ENCODE measurements at regions not wholly inside any gene's neighbourhood (a gene's known extent, or its start where the extent isn't known, plus 50 kb on each side); places are given as distances from the start of the nearest gene placed in this dataset.

DNA sequence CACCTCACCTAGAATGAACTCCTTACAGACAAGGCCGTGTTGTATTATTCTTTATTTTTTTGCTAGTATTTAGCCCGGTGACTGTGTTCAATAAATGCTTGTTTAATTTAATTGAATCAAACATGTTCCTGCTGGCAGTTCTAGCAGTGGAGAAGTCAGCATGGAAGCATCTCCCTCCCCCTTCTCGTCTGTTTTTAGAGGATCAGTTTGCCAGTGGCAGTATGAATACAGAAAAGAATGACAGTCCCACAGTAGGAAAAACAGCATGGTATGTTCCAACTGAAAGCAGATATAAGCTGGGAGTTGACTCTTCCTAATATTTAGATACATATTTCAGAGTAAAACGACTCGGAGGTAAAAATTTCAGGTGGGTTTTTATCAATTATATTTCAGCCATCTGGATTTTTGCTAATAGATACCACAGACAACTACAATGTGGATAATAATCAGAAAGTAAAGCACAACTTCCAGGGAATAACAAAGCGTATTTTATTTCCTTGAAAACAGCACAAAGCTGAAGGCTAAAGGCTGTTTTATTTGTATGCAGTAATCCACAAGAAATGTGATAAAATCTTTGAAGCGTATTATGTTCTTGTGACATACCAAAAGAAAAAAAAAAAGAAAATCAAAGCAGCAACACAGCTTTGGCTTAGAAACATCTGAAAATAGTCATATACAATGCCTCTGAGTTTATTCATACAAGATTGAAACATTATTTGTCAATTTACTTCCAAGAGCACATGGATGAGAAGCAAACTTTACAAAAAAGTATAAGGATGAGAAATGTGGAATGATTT lies 244.5 kb upstream of the KCNMB2 start:
- DNase-seq (ENCODE audit: low read depth in 2 of 2) = no peak

DNA sequence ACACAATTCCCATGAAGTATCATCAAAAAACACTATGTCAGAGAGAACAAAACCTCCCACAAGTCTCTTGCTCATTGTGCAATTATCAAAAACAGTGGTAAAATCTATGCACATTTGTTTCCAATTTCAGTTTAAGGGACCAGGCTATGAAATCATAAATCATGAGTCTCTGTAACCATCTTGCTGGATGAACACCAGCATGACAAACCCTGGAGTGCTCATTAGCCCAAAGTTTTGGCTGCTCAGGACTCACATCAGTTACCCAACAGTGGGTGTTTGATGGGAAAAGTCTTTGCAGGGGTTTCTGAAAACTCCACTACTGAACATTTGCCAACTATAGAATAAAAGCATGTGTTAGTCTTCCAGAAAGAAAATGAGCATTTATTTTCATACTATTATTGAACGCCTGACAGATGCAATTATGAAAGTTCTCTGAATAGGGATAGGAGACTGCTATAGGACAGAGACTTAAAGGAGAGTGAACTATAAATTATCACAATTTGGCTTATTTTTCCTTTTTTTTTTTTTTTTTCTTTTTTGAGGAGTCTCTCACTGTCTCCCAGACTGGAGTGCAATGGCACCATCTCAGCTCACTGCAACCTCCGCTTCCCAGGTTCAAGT lies 240.8 kb upstream of the KCNMB2 start:
- no peak for DNase-seq (ENCODE audit: low read depth in 2 of 2)

DNA sequence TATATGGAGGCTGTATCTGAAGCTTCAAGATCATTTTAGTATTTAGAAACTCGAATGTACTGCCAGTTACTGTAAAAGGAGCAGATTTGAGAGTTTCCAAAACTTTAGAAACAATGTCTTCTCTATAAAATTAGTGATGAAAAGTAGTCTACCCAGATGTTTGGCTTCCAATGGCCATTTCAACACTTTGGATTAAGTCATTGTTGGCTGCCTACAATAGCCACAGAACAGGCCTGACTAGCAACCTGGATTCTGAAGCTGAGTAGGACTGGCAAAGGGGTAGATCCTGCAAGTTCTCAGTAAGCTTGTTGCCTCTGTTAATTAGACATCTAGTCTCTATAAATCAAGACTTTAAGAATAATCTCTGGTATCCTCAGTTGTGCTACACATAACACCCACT lies 239.0 kb upstream of the KCNMB2 start:
- DNase-seq (ENCODE audit: low read depth in 2 of 2) = no peak

DNA sequence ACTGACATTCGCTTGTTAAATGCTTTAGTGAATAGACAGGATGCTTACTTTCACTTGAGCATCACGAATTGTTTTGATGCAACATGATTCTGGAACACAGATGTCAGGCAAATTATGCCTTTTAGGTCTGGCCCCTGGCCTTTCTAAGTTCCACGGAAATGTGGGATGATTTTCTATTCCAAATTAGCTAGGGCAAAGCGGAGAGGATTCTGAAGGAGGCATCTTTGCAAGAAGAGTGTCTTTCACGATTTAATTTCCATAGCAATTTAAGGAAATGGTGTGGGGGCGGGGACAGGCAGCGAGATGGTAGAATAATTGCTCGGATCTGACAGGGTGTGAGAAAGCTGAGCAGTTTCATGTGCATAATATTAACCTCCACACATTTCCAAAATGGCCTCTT lies 238.5 kb upstream of the KCNMB2 start:
- no peak for DNase-seq (ENCODE audit: low read depth in 2 of 2)

DNA sequence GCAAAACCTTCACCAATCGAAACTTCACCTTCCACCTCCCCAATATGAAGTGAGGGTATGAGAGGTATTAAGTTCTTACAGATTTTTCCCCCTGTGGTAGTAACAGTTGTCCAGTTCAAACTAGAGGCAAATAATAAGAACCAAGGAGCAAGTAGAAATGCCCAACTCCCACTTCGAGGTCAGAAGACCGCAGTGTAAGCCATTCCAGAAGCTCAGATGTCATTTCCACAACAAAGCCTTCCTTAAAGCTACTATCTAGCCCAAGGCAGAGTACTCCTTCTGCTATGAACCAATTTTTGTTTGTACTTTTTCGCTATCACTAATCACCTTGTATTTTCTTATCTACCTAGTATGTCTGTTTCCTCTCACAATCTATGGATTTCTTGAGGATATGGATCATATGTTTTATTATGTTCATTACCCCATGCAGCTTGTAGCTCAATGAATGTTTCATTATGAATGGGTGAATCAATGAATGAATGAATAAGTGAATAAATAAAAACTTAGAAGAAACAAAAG lies 235.7 kb upstream of the KCNMB2 start:
- no peak for DNase-seq (ENCODE audit: low read depth in 2 of 2)

DNA sequence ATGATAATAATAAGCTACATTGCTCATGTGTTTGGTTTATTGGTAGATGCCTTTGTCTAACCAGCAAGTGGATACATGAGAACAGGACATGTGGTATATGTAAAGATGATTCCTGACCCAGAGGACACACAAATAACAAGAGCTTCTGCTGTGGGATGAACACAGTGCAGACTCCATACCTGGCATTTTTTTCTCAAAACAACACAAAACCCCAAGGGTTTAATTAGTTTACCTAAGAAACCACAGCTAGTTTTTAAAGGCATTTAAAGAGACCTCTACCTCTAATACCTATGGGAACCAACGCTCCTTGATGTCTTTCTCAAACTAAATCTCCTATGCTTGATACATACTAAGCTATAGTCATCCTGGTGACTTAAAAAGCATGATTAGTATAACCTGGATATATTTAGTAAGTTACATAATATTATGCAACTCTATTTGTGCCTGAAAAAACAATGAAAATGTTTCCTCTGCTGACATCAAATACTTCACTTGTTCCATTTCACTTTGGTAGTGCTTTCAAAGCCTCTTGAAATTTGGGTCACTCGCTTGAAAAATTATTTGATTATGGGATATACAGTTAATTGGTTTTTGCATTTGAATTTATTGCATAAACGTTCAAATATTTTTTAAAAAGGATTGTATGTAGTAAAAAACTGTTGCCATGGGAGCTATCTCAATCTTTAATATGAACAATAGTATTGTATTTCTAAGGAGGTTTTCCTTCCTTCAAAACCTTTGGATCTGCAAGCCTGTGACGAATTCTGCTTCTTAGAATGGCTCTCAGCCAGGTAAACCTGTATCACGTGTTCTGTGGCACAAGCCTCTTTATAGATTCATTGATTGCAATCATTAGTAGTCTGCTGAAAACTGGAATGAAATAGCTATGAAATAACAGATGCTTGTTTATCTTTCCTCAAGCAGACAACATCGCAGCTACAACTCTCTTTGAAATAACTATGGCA lies 233.0 kb upstream of the KCNMB2 start:
- no peak for DNase-seq (ENCODE audit: low read depth in 2 of 2)

DNA sequence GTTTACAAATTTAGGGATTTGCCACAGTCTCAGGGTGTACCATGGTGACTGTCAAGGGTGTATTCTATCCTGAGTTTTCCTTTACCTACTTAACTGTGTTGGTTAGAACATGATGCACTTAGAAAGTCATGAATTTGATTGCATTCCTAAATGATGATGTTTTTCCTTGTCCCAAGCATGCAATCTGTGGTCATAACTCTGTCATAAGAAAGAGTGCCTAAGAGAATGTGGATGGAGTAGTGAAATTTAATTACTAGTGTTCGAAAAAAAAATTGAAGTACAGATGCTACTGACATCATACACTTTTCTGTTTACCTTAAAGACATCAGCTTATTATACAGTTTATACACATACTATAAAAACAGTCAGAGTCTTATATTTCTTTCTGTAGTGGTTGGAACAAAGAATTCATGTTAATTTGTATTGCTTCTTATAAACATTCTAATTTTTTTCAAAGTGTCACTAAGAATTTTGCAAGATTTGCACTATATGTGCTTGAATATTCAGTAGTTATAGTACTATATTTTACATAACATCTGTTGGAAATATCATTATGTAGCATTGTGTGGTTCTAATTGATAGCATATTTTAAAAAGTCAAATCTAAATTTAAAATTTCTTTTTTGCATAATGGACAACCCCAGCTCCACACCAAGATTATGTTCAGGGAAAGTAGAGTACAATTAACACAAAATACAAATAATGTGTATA lies 231.3 kb upstream of the KCNMB2 start:
- no peak for DNase-seq (ENCODE audit: low read depth in 2 of 2)

DNA sequence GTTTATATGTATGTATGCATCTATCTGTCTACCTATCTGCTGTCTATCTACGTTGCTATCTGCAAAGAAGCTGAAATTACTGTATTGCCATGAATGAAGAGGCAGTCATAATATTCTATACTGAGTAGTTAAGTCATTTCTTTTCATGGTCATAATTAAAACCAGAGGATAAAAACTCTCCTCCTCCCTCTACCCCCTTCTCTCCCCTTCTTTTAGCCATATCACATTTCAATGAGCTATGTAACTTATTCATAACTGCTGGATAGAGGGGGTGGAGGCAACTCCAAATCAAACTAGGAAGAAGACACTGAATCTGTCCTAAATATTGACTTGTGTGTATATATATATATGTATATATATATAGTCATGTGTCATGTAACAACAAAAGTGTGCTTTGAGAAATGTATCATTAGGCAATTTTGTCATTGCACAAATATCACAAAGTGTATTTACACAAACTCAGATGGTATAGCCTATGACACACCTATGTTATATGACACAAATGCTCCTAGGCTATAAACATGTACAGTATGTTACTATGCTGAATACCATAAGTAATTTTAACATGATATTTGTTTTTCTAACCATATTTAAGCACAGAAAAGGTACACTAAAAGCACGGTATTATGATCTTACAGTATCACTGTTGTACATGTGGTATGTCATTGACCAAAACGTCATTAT lies 229.7 kb upstream of the KCNMB2 start:
- DNase-seq (ENCODE audit: low read depth in 2 of 2) = no peak

DNA sequence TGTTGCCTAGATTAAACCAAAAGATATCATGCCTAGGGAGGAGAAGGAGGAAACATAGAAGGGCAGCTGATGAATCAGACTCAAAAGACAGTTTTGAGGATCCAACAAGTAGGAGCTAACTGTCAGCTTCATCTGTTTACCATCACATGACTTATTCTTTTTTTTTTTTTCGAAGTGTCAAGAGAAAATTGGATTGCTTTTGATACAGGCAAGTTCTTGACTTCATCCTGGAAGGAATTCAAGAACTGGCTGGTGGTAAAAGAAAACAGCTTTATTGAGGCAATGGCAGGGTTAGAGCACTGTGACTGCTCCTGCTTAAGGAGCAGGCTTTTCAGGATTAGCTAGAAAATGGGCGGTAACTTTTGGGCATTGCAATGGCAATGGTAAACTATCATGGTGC lies 227.5 kb upstream of the KCNMB2 start:
- no peak for DNase-seq (ENCODE audit: low read depth in 2 of 2)

DNA sequence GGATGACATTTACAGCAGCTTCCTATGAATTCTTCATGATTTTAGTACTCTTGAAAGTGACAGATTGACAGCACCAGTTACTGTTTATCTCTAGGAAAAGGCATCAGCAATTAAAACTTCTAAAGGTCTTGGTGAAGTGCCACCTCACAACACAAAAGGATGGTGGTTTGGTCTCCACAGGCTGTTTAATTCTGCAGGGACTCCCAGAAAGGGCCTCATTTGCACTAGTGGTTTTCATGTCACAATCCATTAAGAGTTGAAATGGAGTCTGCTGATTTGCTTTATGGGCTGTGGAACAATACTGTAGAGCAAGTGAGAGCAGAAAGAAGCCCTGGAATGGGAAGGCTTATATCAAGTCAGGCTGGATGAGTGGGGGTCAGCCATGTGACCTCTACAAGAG lies 225.3 kb upstream of the KCNMB2 start:
- no peak for DNase-seq (ENCODE audit: low read depth in 2 of 2)

DNA sequence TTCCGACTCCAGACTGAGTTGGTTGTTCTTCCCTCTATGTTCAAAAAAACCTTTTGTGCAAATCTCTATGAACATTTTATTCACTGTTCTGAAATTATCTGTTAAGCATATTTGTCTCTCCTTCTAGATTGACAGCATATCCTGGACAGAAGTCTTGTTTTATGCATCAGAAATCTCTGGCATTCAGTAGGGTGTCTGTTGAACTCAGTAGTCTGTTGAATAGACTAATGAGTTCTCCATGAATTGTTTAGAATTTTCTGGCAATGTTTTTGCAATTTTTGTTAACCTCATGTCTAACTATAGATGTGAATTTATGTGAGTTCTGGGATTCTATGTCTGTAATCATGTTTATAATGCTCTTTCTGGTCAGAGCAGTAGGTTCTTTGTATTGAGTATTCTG lies 222.5 kb upstream of the KCNMB2 start:
- no peak for DNase-seq (ENCODE audit: low read depth in 2 of 2)

DNA sequence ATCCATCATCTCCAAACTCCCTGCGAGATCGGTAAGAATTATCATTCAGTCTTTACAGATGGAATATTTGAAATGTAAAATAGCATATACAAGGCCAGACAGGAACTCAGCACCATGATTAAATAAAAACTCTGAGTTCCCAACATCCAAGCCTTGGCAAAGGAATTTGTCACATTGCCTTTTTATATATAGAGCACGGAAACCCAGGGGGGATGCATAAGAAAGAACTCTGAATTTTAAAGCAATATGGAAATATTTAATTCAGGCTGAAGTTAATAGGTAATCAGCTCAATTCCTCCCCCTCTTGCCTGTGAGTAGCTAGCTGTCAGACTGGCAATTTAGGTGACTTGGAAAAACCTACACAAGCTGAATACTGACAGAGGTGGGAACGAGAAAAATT lies 217.9 kb upstream of the KCNMB2 start:
- DNase-seq (ENCODE audit: low read depth in 2 of 2) = no peak

DNA sequence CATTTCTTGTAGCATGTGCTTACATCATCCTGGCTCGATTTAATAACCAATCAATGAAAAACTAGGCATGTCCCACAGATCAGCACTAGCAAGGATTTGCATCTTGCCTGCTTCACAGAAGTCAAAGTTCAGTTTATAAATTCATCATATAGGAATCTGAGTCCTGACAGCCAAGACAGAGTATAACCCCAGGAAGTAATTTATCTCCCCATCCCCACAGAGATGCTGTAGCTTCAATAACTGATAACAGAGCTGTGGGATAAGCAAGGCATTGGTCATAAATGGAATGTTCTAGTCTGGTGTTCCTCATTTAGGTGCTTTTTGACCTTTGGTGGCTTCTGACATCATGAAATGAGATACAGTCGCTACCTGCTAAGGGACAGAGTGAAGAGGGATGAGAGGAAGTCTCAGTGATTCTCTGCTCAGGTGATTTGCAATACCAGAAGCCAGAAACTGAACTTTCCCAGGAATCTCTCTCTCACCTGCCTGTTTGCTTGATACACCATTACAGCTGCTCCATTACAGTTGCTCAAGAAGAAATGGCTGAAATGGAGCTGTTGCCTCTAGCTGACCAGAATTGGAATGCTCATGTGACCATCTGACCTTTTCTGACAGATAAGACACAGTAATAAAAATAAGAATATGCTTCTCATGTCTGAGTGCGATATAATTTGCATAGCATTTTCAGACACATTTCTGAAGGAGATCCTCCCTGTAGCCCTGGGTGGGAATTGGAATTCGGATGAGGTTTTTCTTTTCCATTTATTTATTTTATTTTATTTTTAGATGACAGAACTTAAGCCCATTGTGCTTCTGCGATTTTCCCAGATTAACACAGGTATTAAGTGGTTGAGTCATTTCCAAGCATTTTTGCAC lies 217.1 kb upstream of the KCNMB2 start:
- DNase-seq (ENCODE audit: low read depth in 2 of 2) = no peak

DNA sequence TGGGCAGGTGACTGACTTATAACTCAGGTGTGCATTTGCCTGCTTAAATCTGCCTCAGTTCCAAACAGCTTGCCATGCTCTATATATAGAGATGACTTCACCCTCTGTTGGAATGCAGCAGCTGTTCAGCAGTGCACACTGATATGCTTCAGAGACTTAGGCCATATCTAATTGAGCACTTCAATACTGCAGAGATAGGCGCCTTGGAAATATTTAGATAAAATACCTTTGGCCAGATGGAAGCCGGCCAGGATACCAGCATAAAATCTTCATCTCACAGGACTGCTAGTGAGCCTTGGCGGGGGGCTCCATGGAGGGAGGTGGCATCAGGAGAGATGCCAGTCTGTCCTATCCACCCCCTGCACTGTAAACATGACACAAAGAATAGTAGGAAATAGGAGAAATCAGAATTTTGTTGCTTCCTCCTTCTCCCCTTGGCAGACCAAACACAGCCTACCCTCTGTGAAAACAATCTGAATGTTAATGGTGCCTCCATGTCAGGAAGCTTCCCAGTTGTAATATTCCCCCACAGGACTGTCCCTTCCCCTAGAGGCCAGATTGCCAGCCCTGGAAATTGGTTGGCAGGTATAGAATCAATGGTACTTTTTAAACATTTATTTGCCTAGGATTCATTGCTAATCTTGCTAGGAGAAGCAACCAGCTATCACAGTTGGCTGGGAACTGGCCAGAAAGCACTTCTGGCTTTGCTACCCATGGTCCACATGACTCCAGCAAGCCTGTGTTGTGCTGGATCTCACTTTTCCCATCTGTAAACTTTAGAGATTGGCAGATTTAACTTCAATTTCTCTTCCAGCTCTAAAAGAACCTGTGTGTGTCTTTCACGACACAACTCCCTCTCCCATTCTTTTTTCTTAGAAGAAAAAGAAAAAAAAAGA lies 215.5 kb upstream of the KCNMB2 start:
- no peak for DNase-seq (ENCODE audit: low read depth in 2 of 2)

DNA sequence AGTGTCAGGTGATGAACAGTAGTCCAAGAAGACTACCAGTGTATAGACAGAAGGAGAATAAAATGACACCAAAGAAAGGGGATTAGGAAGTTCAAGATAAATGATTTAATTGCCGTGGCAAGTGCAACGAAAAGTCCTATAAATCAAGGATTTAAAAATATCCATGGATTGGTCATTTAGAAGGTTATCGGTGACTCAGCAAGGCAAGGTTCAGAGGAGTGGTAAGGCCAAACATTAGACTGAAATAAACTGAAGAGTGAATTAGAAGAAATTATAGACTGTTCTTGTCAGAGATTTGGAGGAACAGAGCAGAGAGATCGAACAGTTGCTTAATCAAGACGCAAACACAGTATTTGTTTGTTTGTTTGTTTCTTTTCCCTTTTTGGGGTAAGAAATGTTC lies 211.9 kb upstream of the KCNMB2 start:
- DNase-seq (ENCODE audit: low read depth in 2 of 2) = no peak

DNA sequence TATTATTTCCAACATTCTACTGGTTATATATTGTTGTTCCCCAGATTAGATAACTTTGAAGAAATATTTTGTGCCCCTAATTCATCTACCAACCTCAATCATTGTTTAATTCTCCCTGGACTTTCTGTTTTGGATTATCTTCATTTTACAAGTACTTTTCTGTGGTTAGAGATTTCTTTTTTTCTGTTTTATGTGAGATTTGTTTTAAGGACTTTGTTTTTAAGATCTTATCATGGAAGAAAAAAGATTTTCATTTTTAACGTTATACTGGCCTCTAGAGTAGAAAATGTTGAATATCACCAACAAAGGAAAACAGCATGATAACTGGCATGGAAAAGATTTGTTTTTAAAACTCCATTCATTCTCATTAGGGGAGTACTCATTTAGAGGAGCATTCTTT lies 210.9 kb upstream of the KCNMB2 start:
- no peak for DNase-seq (ENCODE audit: low read depth in 2 of 2)

DNA sequence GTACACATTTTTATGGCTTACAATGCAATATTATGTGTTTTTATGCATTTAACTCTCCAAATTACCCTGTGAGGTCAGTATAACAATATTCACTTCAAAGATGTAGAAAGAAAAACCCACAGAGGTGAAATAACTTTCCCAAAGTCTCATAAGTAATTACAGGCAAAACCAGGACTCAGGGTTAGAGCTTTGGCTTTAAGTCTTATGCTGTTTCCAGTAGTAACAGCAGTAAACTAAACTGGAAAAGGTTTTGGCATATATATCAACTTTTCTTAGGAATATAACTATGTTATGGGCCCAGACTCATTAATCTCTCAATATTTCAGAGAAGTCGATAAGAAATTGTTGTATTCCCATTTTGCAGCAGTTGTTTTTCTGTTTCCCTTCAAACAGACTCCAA lies 206.3 kb upstream of the KCNMB2 start:
- no peak for DNase-seq (ENCODE audit: low read depth in 2 of 2)

DNA sequence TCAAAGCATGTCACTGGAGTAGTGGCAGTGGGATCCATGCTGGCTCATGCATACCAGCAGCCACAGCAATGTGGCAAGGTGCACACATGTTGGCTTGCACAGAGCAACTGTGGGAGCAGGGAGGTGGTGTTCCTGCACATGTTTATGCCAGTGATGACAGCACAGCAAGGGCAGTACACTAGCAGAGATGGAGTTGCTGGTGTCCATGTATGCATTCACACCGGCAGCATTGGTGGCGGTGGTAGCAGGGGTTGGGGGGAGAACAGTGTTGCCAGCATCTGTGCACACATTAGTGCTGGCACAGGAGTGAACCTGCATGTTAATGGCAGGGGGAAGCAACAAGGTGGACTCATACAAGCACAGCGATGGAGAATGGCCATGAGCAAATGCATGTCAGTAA lies 202.0 kb upstream of the KCNMB2 start:
- no peak for DNase-seq (ENCODE audit: low read depth in 2 of 2)

DNA sequence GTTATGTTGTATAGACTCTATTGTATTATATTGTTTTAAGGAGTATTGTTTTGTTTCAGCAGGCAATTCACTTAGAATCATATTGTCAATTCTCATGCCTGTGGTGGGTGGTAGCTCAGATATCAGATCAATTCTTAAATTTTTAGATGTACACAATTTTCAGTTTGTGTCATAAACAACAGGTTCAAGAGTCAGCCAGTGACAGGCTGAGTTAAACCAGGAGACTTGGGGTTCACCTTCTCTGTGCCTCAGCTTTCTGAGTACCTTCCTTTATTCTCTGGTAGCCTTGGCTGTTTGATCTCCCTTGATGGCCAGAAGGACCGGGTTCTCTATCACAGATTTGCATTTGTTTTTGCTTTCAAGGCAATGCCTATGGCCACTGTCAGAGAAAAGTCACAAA lies 199.9 kb upstream of the KCNMB2 start:
- no peak for DNase-seq (ENCODE audit: low read depth in 2 of 2)

Data from stimulated activated CD8-positive, alpha-beta memory T cell treated with anti-CD3 and anti-CD28 coated beads, Interleukin-7, amount 100 ng/mL, for 1 hour (primary cell).